GM06990 (cell line): ENCODE measurements at regions not wholly inside any gene's neighbourhood (a gene's known extent, or its start where the extent isn't known, plus 50 kb on each side); places are given as distances from the start of the nearest gene placed in this dataset.
"Not testable (repeated sequence)": the region's sequence is repeated elsewhere in the genome, so short reads cannot be mapped to it uniquely, and the experiment has no call there.

Experiments
- DNase-seq: peaks from one replicate; pipeline ENCODE4 v3.0.0-alpha.2; 2011; ENCODE audit not compliant: insufficient read length; ENCODE audit errors: extremely low read depth
- H3K27me3 ChIP-seq: replicated peaks from 2 replicates; pipeline ENCODE4 v1.6.0; 2011; ENCODE audit warnings: low read length; ENCODE audit not compliant: control insufficient read depth, insufficient read depth
- H3K36me3 ChIP-seq: 2 replicates; pipeline ENCODE4 v1.5.1; 2011; ENCODE audit warnings: low read length; ENCODE audit not compliant: control insufficient read depth, insufficient read depth
- H3K4me3 ChIP-seq: replicated peaks from 2 replicates; pipeline ENCODE4 v1.5.1; 2011; ENCODE audit warnings: low read depth, mild to moderate bottlenecking, control low read depth, low read length
- TF ChIP-seq, protein P1 (sequence below): IDR thresholded peaks from 2 replicates; pipeline ENCODE4 v1.5.1; 2011; ENCODE audit warnings: low read length, control low read depth, mild to moderate bottlenecking, inconsistent platforms; ENCODE audit not compliant: insufficient read depth, poor library complexity, severe bottlenecking

DNA sequence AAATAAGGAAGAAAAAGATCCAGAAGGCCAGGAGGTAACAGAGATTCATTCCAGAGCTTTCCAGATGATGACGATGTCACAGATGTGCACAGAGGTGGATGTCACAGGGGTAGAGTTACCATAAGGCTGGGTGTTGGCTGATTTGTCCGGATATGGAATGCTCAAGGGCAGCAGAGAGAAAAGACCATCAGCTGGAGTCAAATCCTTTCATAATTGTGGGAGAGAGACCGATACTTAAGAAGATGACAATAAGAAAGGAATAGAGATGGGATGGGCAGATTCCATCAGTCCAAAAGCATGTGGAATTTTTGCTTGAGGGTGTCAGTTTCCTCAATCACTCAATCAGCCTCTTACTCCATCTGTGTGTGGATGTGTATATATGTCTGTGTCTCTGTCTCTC, 150.4 kb downstream of the CENPC start:
- Histone ChIP-seq H3K36me3 (no peaks in the 10 kb centered on the region), H3K4me3 (no peak overlapping the region), H3K27me3 (no peaks in the 10 kb centered on the region)
- TF ChIP-seq, protein P1, sequence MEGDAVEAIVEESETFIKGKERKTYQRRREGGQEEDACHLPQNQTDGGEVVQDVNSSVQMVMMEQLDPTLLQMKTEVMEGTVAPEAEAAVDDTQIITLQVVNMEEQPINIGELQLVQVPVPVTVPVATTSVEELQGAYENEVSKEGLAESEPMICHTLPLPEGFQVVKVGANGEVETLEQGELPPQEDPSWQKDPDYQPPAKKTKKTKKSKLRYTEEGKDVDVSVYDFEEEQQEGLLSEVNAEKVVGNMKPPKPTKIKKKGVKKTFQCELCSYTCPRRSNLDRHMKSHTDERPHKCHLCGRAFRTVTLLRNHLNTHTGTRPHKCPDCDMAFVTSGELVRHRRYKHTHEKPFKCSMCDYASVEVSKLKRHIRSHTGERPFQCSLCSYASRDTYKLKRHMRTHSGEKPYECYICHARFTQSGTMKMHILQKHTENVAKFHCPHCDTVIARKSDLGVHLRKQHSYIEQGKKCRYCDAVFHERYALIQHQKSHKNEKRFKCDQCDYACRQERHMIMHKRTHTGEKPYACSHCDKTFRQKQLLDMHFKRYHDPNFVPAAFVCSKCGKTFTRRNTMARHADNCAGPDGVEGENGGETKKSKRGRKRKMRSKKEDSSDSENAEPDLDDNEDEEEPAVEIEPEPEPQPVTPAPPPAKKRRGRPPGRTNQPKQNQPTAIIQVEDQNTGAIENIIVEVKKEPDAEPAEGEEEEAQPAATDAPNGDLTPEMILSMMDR: no peak
- no peak for DNase-seq

DNA sequence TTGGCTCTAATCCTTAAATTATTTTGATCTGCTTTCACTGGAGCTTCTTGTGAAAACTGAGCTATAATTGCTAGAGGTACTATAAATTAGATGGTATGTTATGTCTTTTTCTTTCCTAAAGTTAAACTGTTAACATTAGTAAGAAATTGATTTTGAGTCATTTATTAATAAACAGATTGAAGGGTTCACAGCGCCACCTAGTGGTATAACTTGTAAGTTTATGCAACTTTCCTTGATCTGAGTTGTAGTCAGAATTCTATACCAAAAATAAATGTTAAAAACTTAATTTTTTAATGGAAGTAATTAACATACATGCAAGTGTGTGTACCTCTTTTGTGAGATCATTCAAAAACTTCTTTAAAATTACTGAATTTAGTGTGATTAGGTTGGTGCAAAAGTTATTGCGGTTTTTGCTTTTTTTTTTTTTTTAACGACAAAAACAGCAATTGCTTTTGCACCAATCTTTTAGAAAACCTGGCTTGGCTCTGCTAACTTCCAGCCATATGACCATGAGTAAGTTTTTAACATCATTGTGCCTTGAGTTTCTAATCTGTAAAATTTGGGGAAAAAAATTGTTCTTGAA, 151.5 kb downstream of the CENPC start:
- Histone ChIP-seq H3K4me3 (no peak overlapping the region), H3K27me3 (no peaks in the 10 kb centered on the region), H3K36me3 (no peaks in the 10 kb centered on the region)
- TF ChIP-seq, protein P1: peak; percentile 52
- DNase-seq: peak; percentile 9

DNA sequence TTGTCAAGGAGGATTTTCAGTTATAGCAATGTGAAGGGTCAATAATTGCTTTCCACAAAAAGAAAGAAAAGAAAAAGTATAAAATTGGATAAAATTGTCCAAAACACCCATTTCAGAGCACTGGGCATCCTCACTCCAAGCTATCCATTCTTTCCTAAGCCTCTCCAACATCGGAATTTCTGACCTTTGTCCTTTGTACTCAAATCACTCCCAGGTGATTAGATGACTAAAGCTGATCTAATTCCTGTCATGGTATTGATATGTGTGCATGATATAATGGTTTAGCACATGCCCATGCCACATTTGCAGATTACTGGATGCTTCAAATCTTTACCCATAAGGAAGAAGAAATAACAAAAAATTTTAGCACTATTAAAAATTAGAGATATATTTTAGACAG, 152.3 kb downstream of the CENPC start:
- Histone ChIP-seq H3K27me3 (no peaks in the 10 kb centered on the region), H3K4me3 (no peak overlapping the region), H3K36me3 (no peaks in the 10 kb centered on the region)
- no peak for DNase-seq
- TF ChIP-seq, protein P1: no peak

DNA sequence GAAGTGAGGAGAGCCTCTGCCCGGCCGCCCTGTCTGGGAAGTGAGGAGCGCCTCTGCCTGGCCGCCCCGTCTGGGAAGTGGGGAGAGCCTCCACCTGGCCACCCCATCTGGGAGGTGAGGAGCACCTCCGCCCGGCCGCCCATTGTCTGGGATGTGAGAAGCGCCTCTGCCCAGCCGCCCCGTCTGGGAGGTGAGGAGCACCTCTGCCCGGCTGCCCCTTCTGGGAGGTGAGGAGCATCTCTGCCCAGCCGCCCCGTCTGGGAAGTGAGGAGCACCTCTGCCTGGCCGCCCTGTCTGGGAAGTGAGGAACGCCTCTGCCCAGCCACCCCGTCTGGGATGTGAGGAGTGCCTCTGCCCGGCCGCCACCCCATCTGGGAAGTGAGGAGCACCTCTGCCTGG, 163.9 kb downstream of the CENPC start:
- not testable (repeated sequence) for H3K36me3 ChIP-seq, H3K27me3 ChIP-seq, H3K4me3 ChIP-seq, DNase-seq

DNA sequence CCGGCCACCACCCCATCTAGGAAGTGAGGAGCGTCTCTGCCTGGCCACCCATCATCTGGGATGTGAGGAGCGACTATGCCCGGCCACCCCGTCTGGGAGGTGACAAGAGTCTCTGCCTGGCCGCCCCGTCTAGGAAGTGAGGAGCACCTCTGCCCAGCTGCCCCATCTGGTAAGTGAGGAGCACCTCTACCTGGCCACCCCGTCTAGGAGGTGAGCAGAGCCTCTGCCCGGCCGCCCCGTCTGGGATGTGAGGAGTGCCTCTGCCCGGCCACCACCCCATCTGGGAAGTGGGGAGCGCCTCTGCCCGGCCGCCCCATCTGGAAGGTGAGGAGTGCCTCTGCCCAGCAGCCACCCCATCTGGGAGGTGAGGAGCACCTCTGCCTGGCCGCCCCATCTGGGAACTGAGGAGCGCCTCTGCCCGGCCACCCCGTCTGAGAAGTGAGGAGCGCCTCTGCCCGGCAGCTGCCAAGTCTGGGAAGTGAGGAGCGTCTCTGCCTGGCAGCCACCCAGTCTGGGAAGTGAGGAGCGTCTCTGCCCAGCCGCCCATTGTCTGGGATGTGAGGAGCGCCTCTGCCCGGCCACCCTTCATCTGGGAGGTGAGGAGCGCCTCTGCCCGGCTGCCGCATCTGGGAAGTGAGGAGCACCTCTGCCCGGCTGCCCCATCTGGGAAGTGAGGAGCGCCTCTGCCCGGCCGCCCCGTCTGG, 164.4 kb downstream of the CENPC start:
- not testable (repeated sequence) for H3K27me3 ChIP-seq

DNA sequence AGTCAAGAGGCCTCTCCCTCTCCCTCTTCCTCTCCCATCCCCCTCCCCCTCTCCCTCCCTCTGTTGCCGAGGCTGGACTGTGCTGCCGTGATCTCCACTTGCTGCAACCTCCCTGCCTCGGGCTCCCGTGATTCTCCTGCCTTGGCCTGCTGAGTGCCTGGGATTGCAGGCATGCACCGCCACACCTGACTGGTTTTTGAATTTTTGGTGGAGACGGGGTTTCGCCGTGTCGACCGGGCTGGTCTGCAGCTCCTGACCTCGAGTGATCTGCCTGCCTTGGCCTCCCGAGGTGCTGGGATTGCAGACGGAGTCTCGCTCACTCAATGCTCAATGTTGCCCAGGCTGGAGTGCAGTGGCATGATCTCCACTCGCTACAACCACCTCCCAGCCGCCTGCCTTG, 165.1 kb downstream of the CENPC start:
- no peaks in the 10 kb centered on the region for H3K36me3 ChIP-seq
- DNase-seq: no peak
- no peaks in the 10 kb centered on the region for H3K27me3 ChIP-seq
- TF ChIP-seq, protein P1: no peak
- H3K4me3 ChIP-seq: no peak overlapping the region

More for the DNA sequence above, 164.4 kb downstream of the CENPC start:
- H3K4me3 ChIP-seq, H3K36me3 ChIP-seq, DNase-seq: not testable (repeated sequence)

DNA sequence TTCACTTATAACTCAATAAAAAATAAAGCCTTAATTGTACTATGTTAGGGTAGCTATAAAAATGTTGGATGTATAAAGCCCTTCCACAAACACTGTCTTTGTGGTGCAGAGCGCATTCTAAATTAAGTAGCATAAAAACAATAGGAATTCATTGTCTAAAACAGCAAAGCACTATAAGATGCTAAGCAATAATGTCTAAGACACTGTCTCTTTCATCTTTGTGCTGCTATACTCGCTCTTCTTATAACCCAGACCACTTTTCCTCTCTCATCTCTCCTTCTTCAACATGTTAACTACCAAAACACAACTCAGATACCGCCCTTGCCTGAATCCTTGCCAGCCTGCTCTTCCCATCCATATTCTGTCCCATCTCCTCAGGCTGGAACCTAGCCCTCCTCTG, 170.0 kb downstream of the CENPC start:
- Histone ChIP-seq H3K4me3 (no peak overlapping the region), H3K36me3 (no peaks in the 10 kb centered on the region), H3K27me3 (no peaks in the 10 kb centered on the region)
- TF ChIP-seq, protein P1: no peak
- no peak for DNase-seq
